ENCODE measurements at regions not wholly inside any gene's neighbourhood (a gene's known extent, or its start where the extent isn't known, plus 50 kb on each side); places are given as distances from the start of the nearest gene placed in this dataset.

DNA sequence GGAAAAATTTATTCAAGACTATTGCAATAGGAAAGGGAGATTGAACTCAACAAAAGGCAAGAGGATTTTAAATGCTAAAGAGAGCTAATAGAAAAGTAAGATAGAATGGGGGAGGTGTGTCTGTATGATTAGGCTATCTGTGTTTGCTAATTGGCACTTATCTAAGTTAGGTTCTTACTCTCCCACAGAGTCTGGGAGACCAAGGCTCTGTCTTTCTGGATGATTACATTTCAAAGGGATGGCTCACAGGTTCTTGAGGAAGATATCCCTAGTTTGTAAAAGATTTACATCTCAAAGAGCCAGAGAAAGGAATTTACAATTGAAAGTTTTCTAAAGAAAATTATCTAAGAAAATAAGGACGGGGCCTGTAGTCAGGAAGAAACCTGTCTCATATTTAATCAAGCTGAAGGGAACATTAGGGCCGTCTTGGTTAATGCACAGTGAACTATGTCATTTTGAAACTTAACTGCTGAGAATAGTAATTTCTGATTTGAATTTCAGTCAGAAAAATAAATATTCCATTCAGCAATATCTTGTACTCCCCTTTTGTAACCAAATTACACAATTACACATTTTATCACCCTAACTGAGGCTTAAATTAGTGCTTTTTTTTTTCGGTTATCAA lies 75.8 kb downstream of the MAGEB10 start:
- ATAC-seq: no peak
- H3K36me3 ChIP-seq (ENCODE audit: control insufficient read depth, insufficient read depth, low read length): no peaks in the 10 kb centered on the region
- intact Hi-C loops (cut with micrococcal nuclease; ENCODE audit: unreplicated experiment): no loop called here

DNA sequence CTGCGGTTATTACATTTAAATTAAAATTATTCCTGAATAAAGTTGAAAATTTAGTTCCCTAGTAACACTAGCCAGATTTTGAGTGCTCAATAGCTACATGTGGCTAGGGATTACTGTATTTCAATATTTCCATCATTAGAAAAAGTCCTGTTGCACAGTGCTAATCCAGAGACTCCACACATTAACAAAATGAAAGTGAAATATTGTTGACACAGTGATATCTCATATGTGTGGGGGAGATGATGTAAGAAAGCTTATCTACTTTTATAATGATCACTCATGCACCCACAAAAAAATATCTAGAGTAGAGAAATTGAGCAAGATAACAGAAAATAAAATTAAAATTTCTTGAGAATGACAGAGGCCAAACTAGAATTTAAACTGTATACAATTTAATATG lies 74.9 kb downstream of the MAGEB10 start:
- no peaks in the 10 kb centered on the region for H3K4me1 ChIP-seq (ENCODE audit: control insufficient read depth, insufficient read depth, low read length)
- TF ChIP-seq, protein P1, sequence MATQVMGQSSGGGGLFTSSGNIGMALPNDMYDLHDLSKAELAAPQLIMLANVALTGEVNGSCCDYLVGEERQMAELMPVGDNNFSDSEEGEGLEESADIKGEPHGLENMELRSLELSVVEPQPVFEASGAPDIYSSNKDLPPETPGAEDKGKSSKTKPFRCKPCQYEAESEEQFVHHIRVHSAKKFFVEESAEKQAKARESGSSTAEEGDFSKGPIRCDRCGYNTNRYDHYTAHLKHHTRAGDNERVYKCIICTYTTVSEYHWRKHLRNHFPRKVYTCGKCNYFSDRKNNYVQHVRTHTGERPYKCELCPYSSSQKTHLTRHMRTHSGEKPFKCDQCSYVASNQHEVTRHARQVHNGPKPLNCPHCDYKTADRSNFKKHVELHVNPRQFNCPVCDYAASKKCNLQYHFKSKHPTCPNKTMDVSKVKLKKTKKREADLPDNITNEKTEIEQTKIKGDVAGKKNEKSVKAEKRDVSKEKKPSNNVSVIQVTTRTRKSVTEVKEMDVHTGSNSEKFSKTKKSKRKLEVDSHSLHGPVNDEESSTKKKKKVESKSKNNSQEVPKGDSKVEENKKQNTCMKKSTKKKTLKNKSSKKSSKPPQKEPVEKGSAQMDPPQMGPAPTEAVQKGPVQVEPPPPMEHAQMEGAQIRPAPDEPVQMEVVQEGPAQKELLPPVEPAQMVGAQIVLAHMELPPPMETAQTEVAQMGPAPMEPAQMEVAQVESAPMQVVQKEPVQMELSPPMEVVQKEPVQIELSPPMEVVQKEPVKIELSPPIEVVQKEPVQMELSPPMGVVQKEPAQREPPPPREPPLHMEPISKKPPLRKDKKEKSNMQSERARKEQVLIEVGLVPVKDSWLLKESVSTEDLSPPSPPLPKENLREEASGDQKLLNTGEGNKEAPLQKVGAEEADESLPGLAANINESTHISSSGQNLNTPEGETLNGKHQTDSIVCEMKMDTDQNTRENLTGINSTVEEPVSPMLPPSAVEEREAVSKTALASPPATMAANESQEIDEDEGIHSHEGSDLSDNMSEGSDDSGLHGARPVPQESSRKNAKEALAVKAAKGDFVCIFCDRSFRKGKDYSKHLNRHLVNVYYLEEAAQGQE (IDR thresholded peaks at IDR 0.05; ENCODE audit: insufficient read depth in 1 of 2, low read depth in 2 of 2, low read length in 1 of 2): no peak
- TF ChIP-seq POLR2AphosphoS5 (IDR thresholded peaks at IDR 0.05; ENCODE audit: low read depth, low read length): no peak
- no peak for TF ChIP-seq TCF7L2 (IDR thresholded peaks at IDR 0.05; ENCODE audit: low read depth, low read length)
- TF ChIP-seq, protein P2, sequence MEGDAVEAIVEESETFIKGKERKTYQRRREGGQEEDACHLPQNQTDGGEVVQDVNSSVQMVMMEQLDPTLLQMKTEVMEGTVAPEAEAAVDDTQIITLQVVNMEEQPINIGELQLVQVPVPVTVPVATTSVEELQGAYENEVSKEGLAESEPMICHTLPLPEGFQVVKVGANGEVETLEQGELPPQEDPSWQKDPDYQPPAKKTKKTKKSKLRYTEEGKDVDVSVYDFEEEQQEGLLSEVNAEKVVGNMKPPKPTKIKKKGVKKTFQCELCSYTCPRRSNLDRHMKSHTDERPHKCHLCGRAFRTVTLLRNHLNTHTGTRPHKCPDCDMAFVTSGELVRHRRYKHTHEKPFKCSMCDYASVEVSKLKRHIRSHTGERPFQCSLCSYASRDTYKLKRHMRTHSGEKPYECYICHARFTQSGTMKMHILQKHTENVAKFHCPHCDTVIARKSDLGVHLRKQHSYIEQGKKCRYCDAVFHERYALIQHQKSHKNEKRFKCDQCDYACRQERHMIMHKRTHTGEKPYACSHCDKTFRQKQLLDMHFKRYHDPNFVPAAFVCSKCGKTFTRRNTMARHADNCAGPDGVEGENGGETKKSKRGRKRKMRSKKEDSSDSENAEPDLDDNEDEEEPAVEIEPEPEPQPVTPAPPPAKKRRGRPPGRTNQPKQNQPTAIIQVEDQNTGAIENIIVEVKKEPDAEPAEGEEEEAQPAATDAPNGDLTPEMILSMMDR (IDR thresholded peaks at IDR 0.05): no peak
- TF ChIP-seq SIN3A (IDR thresholded peaks at IDR 0.05; ENCODE audit: borderline replicate concordance, insufficient read depth, low read depth, low read length): no peak
- no TSS peak for BruUV-seq (replicated peaks)
- H3K27ac ChIP-seq (ENCODE audit: low read length): no peak overlapping the region
- ATAC-seq (no peak), DNase-seq (ENCODE audit: low read depth, low spot score) (no peak)
- POLR2A ChIA-PET: no interaction called here
- H3K4me3 ChIP-seq (ENCODE audit: low read depth in 2 of 2, low read length in 2 of 2): no peak overlapping the region
- CTCF ChIA-PET: no interaction called here
- in situ Hi-C loops (cut with HindIII; ENCODE audit: low pct_unique_long_range_greater_than_20kb, low sequenced_read_pairs) (no loop called here), intact Hi-C loops (cut with micrococcal nuclease; ENCODE audit: unreplicated experiment) (no loop called here)
- H3K36me3 ChIP-seq (ENCODE audit: control insufficient read depth, insufficient read depth, low read length): no peaks in the 10 kb centered on the region
- no peaks in the 10 kb centered on the region for H3K9me3 ChIP-seq (ENCODE audit: control insufficient read depth, insufficient read depth, low read depth, low read length)
- H3K27me3 ChIP-seq (ENCODE audit: control insufficient read depth, insufficient read depth, low read length): no peaks in the 10 kb centered on the region

More for the DNA sequence above, 75.8 kb downstream of the MAGEB10 start:
- no peaks in the 10 kb centered on the region for H3K27me3 ChIP-seq (ENCODE audit: control insufficient read depth, insufficient read depth, low read length)
- DNase-seq (ENCODE audit: low read depth, low spot score): no peak
- no peak for TF ChIP-seq TCF7L2 (IDR thresholded peaks at IDR 0.05; ENCODE audit: low read depth, low read length)
- TF ChIP-seq, protein P1 (IDR thresholded peaks at IDR 0.05; ENCODE audit: insufficient read depth in 1 of 2, low read depth in 2 of 2, low read length in 1 of 2): no peak
- TF ChIP-seq, protein P2 (IDR thresholded peaks at IDR 0.05): no peak
- TF ChIP-seq POLR2AphosphoS5 (IDR thresholded peaks at IDR 0.05; ENCODE audit: low read depth, low read length): no peak
- no peak for TF ChIP-seq SIN3A (IDR thresholded peaks at IDR 0.05; ENCODE audit: borderline replicate concordance, insufficient read depth, low read depth, low read length)
- no peaks in the 10 kb centered on the region for H3K9me3 ChIP-seq (ENCODE audit: control insufficient read depth, insufficient read depth, low read depth, low read length)
- ChIA-PET CTCF (no interaction called here), POLR2A (no interaction called here)
- BruUV-seq (replicated peaks): no TSS peak
- H3K4me1 ChIP-seq (ENCODE audit: control insufficient read depth, insufficient read depth, low read length): no peaks in the 10 kb centered on the region
- H3K27ac ChIP-seq (ENCODE audit: low read length): no peak overlapping the region
- in situ Hi-C loops (cut with HindIII; ENCODE audit: low pct_unique_long_range_greater_than_20kb, low sequenced_read_pairs): no loop called here
- H3K4me3 ChIP-seq (ENCODE audit: low read depth in 2 of 2, low read length in 2 of 2): no peak overlapping the region

Data from Panc1 (cell line).